ENCODE measurements at regions not wholly inside any gene's neighbourhood (a gene's known extent, or its start where the extent isn't known, plus 50 kb on each side); places are given as distances from the start of the nearest gene placed in this dataset.

GRCh38 chr12:115032521-115032920 is 348.5 kb upstream of the TBX3 start:
- no peak overlapping the region for H3K27ac ChIP-seq (ENCODE audit: insufficient read depth, low read length)
- H3K4me1 ChIP-seq (ENCODE audit: control insufficient read depth, extremely low read depth, insufficient read depth, low read length): no peaks in the 10 kb centered on the region
- H3K27me3 ChIP-seq (ENCODE audit: control insufficient read depth, insufficient read depth, low read length): no peaks in the 10 kb centered on the region
- no peaks in the 10 kb centered on the region for H4K20me1 ChIP-seq (ENCODE audit: control insufficient read depth, extremely low read depth, insufficient read depth, low read length)
- no peaks in the 10 kb centered on the region for H3K79me2 ChIP-seq (ENCODE audit: control insufficient read depth, insufficient read depth, low read length)
- H3K9ac ChIP-seq (ENCODE audit: insufficient read depth, low read length): no peak overlapping the region
- H3K9me3 ChIP-seq (ENCODE audit: control insufficient read depth, insufficient read depth, low read depth, low read length): no peaks in the 10 kb centered on the region
- no peak overlapping the region for H3K4me2 ChIP-seq (ENCODE audit: extremely low read depth, insufficient read depth, low read length)
- TF ChIP-seq CTCF (conservative IDR thresholded peaks at IDR 0.05 in 1 of 2, IDR thresholded peaks at IDR 0.05 in 1 of 2; ENCODE audit: low read depth in 1 of 2, low read length in 2 of 2): no peak
- no peak for TF ChIP-seq EZH2 (IDR thresholded peaks at IDR 0.05; ENCODE audit: low read length, missing control alignments)
- H3K36me3 ChIP-seq (ENCODE audit: control insufficient read depth, insufficient read depth, low read length): no peaks in the 10 kb centered on the region
- peak overlapping the region; percentile 20 for H2AFZ ChIP-seq (ENCODE audit: low read length)
- no peak for DNase-seq (ENCODE audit: low read depth in 2 of 2)
- no peak overlapping the region for H3K4me3 ChIP-seq (replicated peaks in 1 of 4; ENCODE audit: control extremely low read depth in 1 of 4, insufficient read depth in 1 of 4, low read depth in 3 of 4, low read length in 4 of 4)

- Histone ChIP-seq H3K9me3 (ENCODE audit: control insufficient read depth, insufficient read depth, low read depth, low read length) (no peaks in the 10 kb centered on the region), H3K27ac (ENCODE audit: insufficient read depth, low read length) (no peak overlapping the region), H3K4me3 (replicated peaks in 1 of 4; ENCODE audit: control extremely low read depth in 1 of 4, insufficient read depth in 1 of 4, low read depth in 3 of 4, low read length in 4 of 4) (no peak overlapping the region), H3K4me1 (ENCODE audit: control insufficient read depth, extremely low read depth, insufficient read depth, low read length) (no peaks in the 10 kb centered on the region), H3K27me3 (ENCODE audit: control insufficient read depth, insufficient read depth, low read length) (no peaks in the 10 kb centered on the region), H3K36me3 (ENCODE audit: control insufficient read depth, insufficient read depth, low read length) (no peaks in the 10 kb centered on the region), H3K4me2 (ENCODE audit: extremely low read depth, insufficient read depth, low read length) (no peak overlapping the region), H3K9ac (ENCODE audit: insufficient read depth, low read length) (no peak overlapping the region), H4K20me1 (ENCODE audit: control insufficient read depth, extremely low read depth, insufficient read depth, low read length) (no peaks in the 10 kb centered on the region), H3K79me2 (ENCODE audit: control insufficient read depth, insufficient read depth, low read length) (no peaks in the 10 kb centered on the region), H2AFZ (ENCODE audit: low read length) (no peak overlapping the region)
- DNase-seq (ENCODE audit: low read depth in 2 of 2): no peak
- no peak for TF ChIP-seq EZH2 (IDR thresholded peaks at IDR 0.05; ENCODE audit: low read length, missing control alignments)
- no peak for TF ChIP-seq CTCF (conservative IDR thresholded peaks at IDR 0.05 in 1 of 2, IDR thresholded peaks at IDR 0.05 in 1 of 2; ENCODE audit: low read depth in 1 of 2, low read length in 2 of 2)
Measured at GRCh38 chr12:115030017-115030416, 346.0 kb upstream of the TBX3 start.

- TF ChIP-seq EZH2 (IDR thresholded peaks at IDR 0.05; ENCODE audit: low read length, missing control alignments) (no peak), CTCF (conservative IDR thresholded peaks at IDR 0.05 in 1 of 2, IDR thresholded peaks at IDR 0.05 in 1 of 2; ENCODE audit: low read depth in 1 of 2, low read length in 2 of 2) (no peak)
Measured at GRCh38 chr12:115024531-115024930, 340.6 kb upstream of the TBX3 start.

More at GRCh38 chr12:115024531-115024930, 340.6 kb upstream of the TBX3 start:
- no peak overlapping the region for H3K27ac ChIP-seq (ENCODE audit: insufficient read depth, low read length)
- H3K9me3 ChIP-seq (ENCODE audit: control insufficient read depth, insufficient read depth, low read depth, low read length): no peaks in the 10 kb centered on the region
- no peak for DNase-seq (ENCODE audit: low read depth in 2 of 2)
- no peaks in the 10 kb centered on the region for H3K79me2 ChIP-seq (ENCODE audit: control insufficient read depth, insufficient read depth, low read length)
- H2AFZ ChIP-seq (ENCODE audit: low read length): no peak overlapping the region
- H3K36me3 ChIP-seq (ENCODE audit: control insufficient read depth, insufficient read depth, low read length): no peaks in the 10 kb centered on the region
- H3K27me3 ChIP-seq (ENCODE audit: control insufficient read depth, insufficient read depth, low read length): no peaks in the 10 kb centered on the region
- H3K4me3 ChIP-seq (replicated peaks in 1 of 4; ENCODE audit: control extremely low read depth in 1 of 4, insufficient read depth in 1 of 4, low read depth in 3 of 4, low read length in 4 of 4): no peak overlapping the region
- H4K20me1 ChIP-seq (ENCODE audit: control insufficient read depth, extremely low read depth, insufficient read depth, low read length): no peaks in the 10 kb centered on the region
- H3K4me1 ChIP-seq (ENCODE audit: control insufficient read depth, extremely low read depth, insufficient read depth, low read length): peaks cover 4% of the 10 kb centered on the region
- H3K4me2 ChIP-seq (ENCODE audit: extremely low read depth, insufficient read depth, low read length): no peak overlapping the region
- H3K9ac ChIP-seq (ENCODE audit: insufficient read depth, low read length): no peak overlapping the region

Measured in fibroblast of lung (primary cell).